ENCODE measurements at regions not wholly inside any gene's neighbourhood (a gene's known extent, or its start where the extent isn't known, plus 50 kb on each side); places are given as distances from the start of the nearest gene placed in this dataset.

GRCh38 chr6:9492790-9493189 lies 922.1 kb downstream of the TFAP2A start:
- Histone ChIP-seq H3K27me3 (no peaks in the 10 kb centered on the region), H3K4me3 (no peak overlapping the region), H3K4me1 (no peaks in the 10 kb centered on the region), H3K27ac (no peak overlapping the region), H3K9me3 (peaks cover 0 to 8% (median 0%) of the 10 kb centered on the region in 11 donors), H3K36me3 (no peaks in the 10 kb centered on the region)
- TF ChIP-seq CTCF (IDR thresholded peaks at IDR 0.05): no peak
- intact Hi-C loops (cut with DNase I): no loop called here
- WGBS, 2 donors: 26 to 41% methylated on average over 3 of the region's 3 CpGs
- ATAC-seq (no peak), DNase-seq (no peak)

- DNase-seq (no peak), ATAC-seq (no peak)
- intact Hi-C loops (cut with DNase I): no loop called here
- no peak overlapping the region for H3K4me3 ChIP-seq
- no peaks in the 10 kb centered on the region for H3K4me1 ChIP-seq
- no peaks in the 10 kb centered on the region for H3K27me3 ChIP-seq
- H3K27ac ChIP-seq: no peak overlapping the region
- no peak for TF ChIP-seq CTCF (IDR thresholded peaks at IDR 0.05)
- no peaks in the 10 kb centered on the region for H3K9me3 ChIP-seq
- WGBS, 2 donors: 69% methylated on average over 3 of the region's 3 CpGs
- no peaks in the 10 kb centered on the region for H3K36me3 ChIP-seq
These were observed 927.7 kb downstream of the TFAP2A start for GRCh38 chr6:9487128-9487527.

GRCh38 chr6:9485992-9486391 lies 928.9 kb downstream of the TFAP2A start:
- Histone ChIP-seq H3K27ac (no peak overlapping the region), H3K4me3 (no peak overlapping the region), H3K36me3 (no peaks in the 10 kb centered on the region), H3K27me3 (no peaks in the 10 kb centered on the region), H3K9me3 (no peaks in the 10 kb centered on the region), H3K4me1 (no peaks in the 10 kb centered on the region)
- ATAC-seq (no peak), DNase-seq (no peak)
- 95 to 97% methylated on average over 4 of the region's 4 CpGs for WGBS, 2 donors
- no peak for TF ChIP-seq CTCF (IDR thresholded peaks at IDR 0.05)
- intact Hi-C loops (cut with DNase I): no loop called here

GRCh38 chr6:9484686-9485085 lies 930.2 kb downstream of the TFAP2A start:
- Histone ChIP-seq H3K9me3 (no peaks in the 10 kb centered on the region), H3K4me1 (no peaks in the 10 kb centered on the region), H3K36me3 (no peaks in the 10 kb centered on the region), H3K27ac (no peak overlapping the region), H3K27me3 (no peaks in the 10 kb centered on the region), H3K4me3 (no peak overlapping the region)
- no peak for ATAC-seq
- intact Hi-C loops (cut with DNase I): no loop called here
- no peak for TF ChIP-seq CTCF (IDR thresholded peaks at IDR 0.05)
- no peak for DNase-seq
- 76 to 79% methylated on average over 1 of the region's 1 CpG for WGBS, 2 donors

- Histone ChIP-seq H3K36me3 (no peaks in the 10 kb centered on the region), H3K4me3 (no peak overlapping the region), H3K27me3 (no peaks in the 10 kb centered on the region), H3K27ac (no peak overlapping the region), H3K4me1 (no peaks in the 10 kb centered on the region), H3K9me3 (no peaks in the 10 kb centered on the region)
- intact Hi-C loops (cut with DNase I): no loop called here
- no peak for DNase-seq
- TF ChIP-seq CTCF (IDR thresholded peaks at IDR 0.05): no peak
- 79 to 88% methylated on average over 3 of the region's 3 CpGs for WGBS, 2 donors
- ATAC-seq: no peak
These were observed 930.8 kb downstream of the TFAP2A start for GRCh38 chr6:9484091-9484490.
